Keratinocyte (primary cell): ENCODE measurements at regions not wholly inside any gene's neighbourhood (a gene's known extent, or its start where the extent isn't known, plus 50 kb on each side); places are given as distances from the start of the nearest gene placed in this dataset.

Source experiments
- DNase-seq: peaks from one replicate; pipeline ENCODE4 v3.0.0-alpha.2; 2011; ENCODE audit warnings: low read depth, missing footprints, low spot score
- FAIRE-seq: peaks from 2 replicates; lab custom pipeline; 2011; peaks lifted over from hg19 to GRCh38; lab: Jason Lieb, UNC
- H2AFZ ChIP-seq: 2 replicates; pipeline ENCODE4 v1.6.0; 2012; ENCODE audit warnings: low read length, control low read depth, inconsistent platforms; ENCODE audit not compliant: control insufficient read depth
- H3K27ac ChIP-seq: 2 replicates; pipeline ENCODE4 v1.5.1; 2011; ENCODE audit warnings: low read length; ENCODE audit not compliant: control insufficient read depth, insufficient read depth
- H3K27me3 ChIP-seq: 3 replicates; pipeline ENCODE4 v1.6.0; 2011; ENCODE audit warnings: low read length; ENCODE audit not compliant: control insufficient read depth, insufficient read depth; ENCODE audit errors: extremely low read depth
- H3K36me3 ChIP-seq, 2 experiments: 2 replicates in 1 of 2; 3 replicates in 1 of 2; pipeline ENCODE4 v1.5.1; 2011; ENCODE audit warnings: low read length in 2 of 2, mild to moderate bottlenecking in 1 of 2; ENCODE audit not compliant: control insufficient read depth in 2 of 2, insufficient read depth in 2 of 2; ENCODE audit errors: extremely low read depth in 1 of 2
- H3K4me1 ChIP-seq: 3 replicates; pipeline ENCODE4 v1.5.1; 2011; ENCODE audit warnings: low read length; ENCODE audit not compliant: control insufficient read depth, insufficient read depth; ENCODE audit errors: extremely low read depth
- H3K4me2 ChIP-seq: 3 replicates; pipeline ENCODE4 v1.6.0; 2011; ENCODE audit warnings: low read depth, low read length; ENCODE audit not compliant: control insufficient read depth, insufficient read depth; ENCODE audit errors: extremely low read depth
- H3K4me3 ChIP-seq, 3 experiments: fragments of 200-600 bp in 1 of 3; sonication (generic) in 1 of 3; 2 replicates in 2 of 3; 3 replicates in 1 of 3; pipeline ENCODE4 v1.5.1; 2011 to 2016; ENCODE audit warnings: low read length in 3 of 3, mild to moderate bottlenecking in 3 of 3, control low read depth in 2 of 3, inconsistent platforms in 1 of 3, low read depth in 1 of 3, mixed read lengths in 1 of 3, mixed run types in 1 of 3, moderate library complexity in 1 of 3; ENCODE audit not compliant: control insufficient read depth in 2 of 3, insufficient read depth in 2 of 3; ENCODE audit errors: extremely low read depth in 1 of 3
- H3K79me2 ChIP-seq: 2 replicates; pipeline ENCODE4 v1.6.0; 2012; ENCODE audit warnings: low read length; ENCODE audit not compliant: control insufficient read depth, insufficient read depth
- H3K9ac ChIP-seq: 3 replicates; pipeline ENCODE4 v1.6.0; 2011; ENCODE audit warnings: low read length; ENCODE audit not compliant: control insufficient read depth, insufficient read depth; ENCODE audit errors: extremely low read depth
- H3K9me1 ChIP-seq: 3 replicates; pipeline ENCODE4 v1.6.0; 2011; ENCODE audit warnings: low read length; ENCODE audit not compliant: control insufficient read depth, insufficient read depth; ENCODE audit errors: extremely low read depth
- H3K9me3 ChIP-seq: 2 replicates; pipeline ENCODE4 v1.5.1; 2012; ENCODE audit warnings: low read depth, low read length; ENCODE audit not compliant: control insufficient read depth
- H4K20me1 ChIP-seq: 3 replicates; pipeline ENCODE4 v1.6.0; 2011; ENCODE audit warnings: low read length; ENCODE audit not compliant: control insufficient read depth, insufficient read depth; ENCODE audit errors: extremely low read depth
- EZH2 ChIP-seq: IDR thresholded peaks from one replicate; pipeline ENCODE4 v1.6.1; 2012; ENCODE audit warnings: inconsistent platforms, mild to moderate bottlenecking, low read length, moderate library complexity
- dilution Hi-C: fragments of 300-500 bp; cut with MboI; formaldehyde crosslinking; loops from one replicate; pipeline ENCODE4 v1.7.0; 2020; ENCODE audit warnings: low sequenced_read_pairs; ENCODE audit not compliant: extremely low pct_ligation_motif_present
- TF ChIP-seq, protein P1 (sequence below), 3 experiments: IDR thresholded peaks in 1 of 3; conservative IDR thresholded peaks in 1 of 3; optimal IDR thresholded peaks in 1 of 3; 2 replicates in 2 of 3; 3 replicates in 1 of 3; pipeline versions ENCODE3 to v1.5.1; 2011; ENCODE audit warnings: low read length in 3 of 3, mild to moderate bottlenecking in 3 of 3, moderate library complexity in 2 of 3, control low read depth in 1 of 3, inconsistent platforms in 1 of 3; ENCODE audit not compliant: insufficient read depth in 2 of 3; ENCODE audit errors: extremely low read depth in 1 of 3

GRCh38 chr14:38730420-38730819 is 372.6 kb downstream of the SEC23A start:
- no peak for DNase-seq
- dilution Hi-C loops = no loop called here
- no peaks in the 10 kb centered on the region for H3K27me3 ChIP-seq
- no peak overlapping the region for H3K27ac ChIP-seq
- no peak overlapping the region for H3K9ac ChIP-seq
- no peaks in the 10 kb centered on the region for H3K9me3 ChIP-seq
- H3K4me2 ChIP-seq = no peak overlapping the region
- H3K9me1 ChIP-seq = no peaks in the 10 kb centered on the region
- H3K4me1 ChIP-seq = no peaks in the 10 kb centered on the region
- H3K79me2 ChIP-seq = no peaks in the 10 kb centered on the region
- no peak for FAIRE-seq
- H2AFZ ChIP-seq = no peak overlapping the region
- no peak for TF ChIP-seq EZH2
- TF ChIP-seq, protein P1, sequence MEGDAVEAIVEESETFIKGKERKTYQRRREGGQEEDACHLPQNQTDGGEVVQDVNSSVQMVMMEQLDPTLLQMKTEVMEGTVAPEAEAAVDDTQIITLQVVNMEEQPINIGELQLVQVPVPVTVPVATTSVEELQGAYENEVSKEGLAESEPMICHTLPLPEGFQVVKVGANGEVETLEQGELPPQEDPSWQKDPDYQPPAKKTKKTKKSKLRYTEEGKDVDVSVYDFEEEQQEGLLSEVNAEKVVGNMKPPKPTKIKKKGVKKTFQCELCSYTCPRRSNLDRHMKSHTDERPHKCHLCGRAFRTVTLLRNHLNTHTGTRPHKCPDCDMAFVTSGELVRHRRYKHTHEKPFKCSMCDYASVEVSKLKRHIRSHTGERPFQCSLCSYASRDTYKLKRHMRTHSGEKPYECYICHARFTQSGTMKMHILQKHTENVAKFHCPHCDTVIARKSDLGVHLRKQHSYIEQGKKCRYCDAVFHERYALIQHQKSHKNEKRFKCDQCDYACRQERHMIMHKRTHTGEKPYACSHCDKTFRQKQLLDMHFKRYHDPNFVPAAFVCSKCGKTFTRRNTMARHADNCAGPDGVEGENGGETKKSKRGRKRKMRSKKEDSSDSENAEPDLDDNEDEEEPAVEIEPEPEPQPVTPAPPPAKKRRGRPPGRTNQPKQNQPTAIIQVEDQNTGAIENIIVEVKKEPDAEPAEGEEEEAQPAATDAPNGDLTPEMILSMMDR (optimal IDR thresholded peaks at IDR 0.05 in 1 of 3, IDR thresholded peaks at IDR 0.05 in 1 of 3, conservative IDR thresholded peaks at IDR 0.05 in 1 of 3; ENCODE audit: extremely low read depth in 1 of 3, insufficient read depth in 2 of 3, low read length in 3 of 3) = no peak
- no peak overlapping the region for H3K4me3 ChIP-seq
- no peaks in the 10 kb centered on the region for H3K36me3 ChIP-seq
- H4K20me1 ChIP-seq = no peaks in the 10 kb centered on the region

DNA sequence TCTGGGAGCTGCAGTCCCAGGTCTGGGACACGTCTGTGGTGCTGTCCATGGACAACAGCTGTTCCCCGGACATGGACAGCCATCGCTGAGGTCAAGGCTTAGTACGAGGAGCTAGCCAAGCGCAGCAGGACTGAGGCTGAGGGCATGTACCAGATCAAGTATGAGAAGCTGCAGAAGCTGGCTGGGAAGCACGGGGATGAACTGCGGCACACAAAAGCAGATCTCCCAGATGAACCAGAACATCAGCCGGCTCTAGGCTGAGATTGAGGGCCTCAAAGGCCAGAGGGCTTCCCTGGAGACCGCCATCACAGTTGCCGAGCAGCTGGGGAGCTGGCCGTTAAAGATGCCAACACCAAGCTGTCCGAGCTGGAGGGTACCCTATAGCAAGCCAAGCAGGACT is 375.3 kb downstream of the SEC23A start:
- H3K27ac ChIP-seq = no peak overlapping the region
- no peak overlapping the region for H3K4me3 ChIP-seq
- H2AFZ ChIP-seq = no peak overlapping the region
- H3K36me3 ChIP-seq = no peaks in the 10 kb centered on the region
- DNase-seq = no peak
- H3K27me3 ChIP-seq = no peaks in the 10 kb centered on the region
- dilution Hi-C loops = no loop called here
- H3K9me3 ChIP-seq = no peaks in the 10 kb centered on the region
- TF ChIP-seq EZH2 = no peak
- TF ChIP-seq, protein P1 (optimal IDR thresholded peaks at IDR 0.05 in 1 of 3, IDR thresholded peaks at IDR 0.05 in 1 of 3, conservative IDR thresholded peaks at IDR 0.05 in 1 of 3; ENCODE audit: extremely low read depth in 1 of 3, insufficient read depth in 2 of 3, low read length in 3 of 3) = no peak
- no peaks in the 10 kb centered on the region for H3K9me1 ChIP-seq
- FAIRE-seq = no peak
- no peaks in the 10 kb centered on the region for H4K20me1 ChIP-seq
- H3K4me1 ChIP-seq = no peaks in the 10 kb centered on the region
- H3K4me2 ChIP-seq = no peak overlapping the region
- no peak overlapping the region for H3K9ac ChIP-seq
- no peaks in the 10 kb centered on the region for H3K79me2 ChIP-seq
